Bronchial epithelial cell (primary cell): ENCODE measurements at regions not wholly inside any gene's neighbourhood (a gene's known extent, or its start where the extent isn't known, plus 50 kb on each side); places are given as distances from the start of the nearest gene placed in this dataset.

Experiments
- DNase-seq: peaks from one replicate; pipeline ENCODE4 v3.0.0-alpha.2; 2010; ENCODE audit warnings: low read depth
- FAIRE-seq: peaks from 2 replicates; lab custom pipeline; 2011; peaks lifted over from hg19 to GRCh38; lab: Jason Lieb, UNC
- H3K27me3 ChIP-seq: 2 replicates; pipeline ENCODE4 v1.5.1; 2011; ENCODE audit warnings: low read length; ENCODE audit not compliant: control insufficient read depth, insufficient read depth
- H3K36me3 ChIP-seq: 2 replicates; pipeline ENCODE4 v1.5.1; 2011; ENCODE audit warnings: low read length; ENCODE audit not compliant: control insufficient read depth, insufficient read depth
- H3K4me3 ChIP-seq: 2 replicates; pipeline ENCODE4 v1.5.1; 2011; ENCODE audit warnings: mild to moderate bottlenecking, low read depth, low read length, control low read depth
- TF ChIP-seq, protein P1 (sequence below): IDR thresholded peaks from 2 replicates; pipeline ENCODE4 v1.5.1; 2011; ENCODE audit warnings: mild to moderate bottlenecking, moderate library complexity, low read length, control low read depth, inconsistent platforms; ENCODE audit not compliant: insufficient read depth, severe bottlenecking

DNA sequence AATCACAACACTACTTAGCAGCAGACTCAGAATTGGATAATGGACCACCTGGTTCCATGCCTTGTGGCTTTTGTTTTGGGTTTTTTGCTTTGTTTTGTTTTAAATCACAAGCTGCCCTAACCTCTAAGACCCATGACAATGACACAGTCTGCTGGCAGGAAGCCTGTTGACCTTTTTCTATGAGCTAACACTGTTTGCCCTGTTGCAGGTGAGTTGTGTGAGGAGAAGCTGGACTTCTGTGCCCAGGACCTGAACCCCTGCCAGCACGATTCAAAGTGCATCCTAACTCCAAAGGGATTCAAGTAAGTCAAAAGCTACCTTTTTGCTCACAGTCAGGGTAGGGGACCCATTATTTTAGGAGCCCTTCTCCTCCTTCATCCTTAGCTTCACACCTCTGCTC lies 110.8 kb upstream of the PACRGL start:
- TF ChIP-seq, protein P1, sequence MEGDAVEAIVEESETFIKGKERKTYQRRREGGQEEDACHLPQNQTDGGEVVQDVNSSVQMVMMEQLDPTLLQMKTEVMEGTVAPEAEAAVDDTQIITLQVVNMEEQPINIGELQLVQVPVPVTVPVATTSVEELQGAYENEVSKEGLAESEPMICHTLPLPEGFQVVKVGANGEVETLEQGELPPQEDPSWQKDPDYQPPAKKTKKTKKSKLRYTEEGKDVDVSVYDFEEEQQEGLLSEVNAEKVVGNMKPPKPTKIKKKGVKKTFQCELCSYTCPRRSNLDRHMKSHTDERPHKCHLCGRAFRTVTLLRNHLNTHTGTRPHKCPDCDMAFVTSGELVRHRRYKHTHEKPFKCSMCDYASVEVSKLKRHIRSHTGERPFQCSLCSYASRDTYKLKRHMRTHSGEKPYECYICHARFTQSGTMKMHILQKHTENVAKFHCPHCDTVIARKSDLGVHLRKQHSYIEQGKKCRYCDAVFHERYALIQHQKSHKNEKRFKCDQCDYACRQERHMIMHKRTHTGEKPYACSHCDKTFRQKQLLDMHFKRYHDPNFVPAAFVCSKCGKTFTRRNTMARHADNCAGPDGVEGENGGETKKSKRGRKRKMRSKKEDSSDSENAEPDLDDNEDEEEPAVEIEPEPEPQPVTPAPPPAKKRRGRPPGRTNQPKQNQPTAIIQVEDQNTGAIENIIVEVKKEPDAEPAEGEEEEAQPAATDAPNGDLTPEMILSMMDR = no peak
- Histone ChIP-seq H3K4me3 (no peak overlapping the region), H3K36me3 (no peaks in the 10 kb centered on the region), H3K27me3 (no peaks in the 10 kb centered on the region)
- FAIRE-seq (no peak), DNase-seq (no peak)

DNA sequence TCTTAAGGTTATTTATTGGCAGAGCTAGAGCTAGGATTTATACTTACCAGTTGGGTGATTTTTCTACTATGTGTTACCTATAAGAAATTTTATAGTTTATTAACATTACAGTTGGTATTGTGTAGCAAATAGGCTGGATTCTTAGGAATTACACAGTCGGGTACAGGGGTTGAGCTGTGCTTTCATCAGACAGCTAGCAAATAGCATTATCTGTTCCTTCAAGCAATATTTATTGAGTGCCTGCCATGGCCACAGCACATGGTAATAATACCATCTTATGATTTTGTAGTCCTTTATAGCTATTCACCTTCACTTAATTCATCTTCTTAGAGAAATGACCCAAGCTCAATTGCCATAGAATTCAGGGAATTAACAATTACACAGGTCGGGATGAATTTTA lies 109.4 kb upstream of the PACRGL start:
- no peak for FAIRE-seq
- no peak for DNase-seq
- TF ChIP-seq, protein P1 = no peak
- H3K27me3 ChIP-seq = no peaks in the 10 kb centered on the region
- H3K4me3 ChIP-seq = no peak overlapping the region
- H3K36me3 ChIP-seq = no peaks in the 10 kb centered on the region

DNA sequence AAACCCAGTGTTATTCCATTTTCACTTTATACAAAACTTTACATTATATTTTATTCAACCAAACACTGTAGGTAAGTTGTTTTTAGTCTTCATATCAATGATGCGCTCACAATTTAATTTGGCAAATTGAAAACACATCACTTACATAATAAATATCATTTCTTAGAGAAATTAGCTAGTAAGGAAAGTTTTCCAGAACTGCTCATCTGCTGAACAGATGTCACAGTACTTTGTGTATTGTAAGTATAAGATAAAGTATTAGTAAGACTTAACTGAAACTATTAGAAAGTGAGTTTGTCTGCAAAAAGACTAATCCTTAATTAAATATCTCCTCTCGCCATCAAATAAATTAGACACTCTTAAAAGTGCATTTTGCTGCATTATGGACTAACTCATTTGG lies 108.7 kb upstream of the PACRGL start:
- TF ChIP-seq, protein P1 = no peak
- DNase-seq (no peak), FAIRE-seq (no peak)
- Histone ChIP-seq H3K27me3 (no peaks in the 10 kb centered on the region), H3K4me3 (no peak overlapping the region), H3K36me3 (no peaks in the 10 kb centered on the region)

DNA sequence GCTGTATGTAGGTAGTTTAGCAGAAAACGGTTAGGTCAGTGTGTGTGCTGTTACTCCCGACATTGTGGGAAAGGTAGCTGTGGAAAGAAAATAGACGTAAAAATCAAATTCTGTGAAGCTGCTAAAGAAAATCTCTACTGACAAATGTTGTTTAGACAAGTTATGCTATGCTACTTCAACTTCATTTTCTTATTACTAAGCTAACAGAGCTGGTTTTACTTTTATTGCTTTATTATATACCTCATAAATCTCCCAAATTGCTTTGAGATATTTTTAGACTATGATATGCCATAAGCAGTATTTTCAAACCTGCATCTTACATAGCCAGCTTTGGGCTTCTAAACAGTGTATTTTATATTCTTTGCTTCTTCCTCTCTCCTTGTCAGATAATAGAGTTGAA lies 108.2 kb upstream of the PACRGL start:
- TF ChIP-seq, protein P1 = no peak
- no peaks in the 10 kb centered on the region for H3K27me3 ChIP-seq
- no peak for FAIRE-seq
- no peaks in the 10 kb centered on the region for H3K36me3 ChIP-seq
- no peak for DNase-seq
- H3K4me3 ChIP-seq = no peak overlapping the region

DNA sequence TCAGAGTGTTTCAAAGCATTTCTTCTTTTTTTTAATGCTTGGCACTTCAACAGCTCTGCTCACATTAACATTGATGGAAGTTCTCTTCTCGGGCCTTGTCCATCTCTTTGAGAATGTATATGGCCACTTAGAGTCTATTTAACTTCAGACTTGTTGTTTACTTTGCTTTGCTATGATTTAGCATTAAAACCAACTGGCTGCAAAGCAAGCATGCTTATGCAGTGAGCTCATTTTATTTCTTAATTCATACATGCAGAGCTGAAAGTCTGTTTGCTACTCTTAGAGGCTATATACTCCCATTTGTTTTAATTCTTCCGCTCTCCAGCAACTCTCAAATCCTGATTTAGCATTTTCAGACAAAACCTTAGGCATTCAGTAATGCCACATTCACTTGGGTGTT lies 107.6 kb upstream of the PACRGL start:
- no peaks in the 10 kb centered on the region for H3K27me3 ChIP-seq
- peak; percentile 27 for DNase-seq
- TF ChIP-seq, protein P1 = no peak
- no peak for FAIRE-seq
- no peak overlapping the region for H3K4me3 ChIP-seq
- no peaks in the 10 kb centered on the region for H3K36me3 ChIP-seq

DNA sequence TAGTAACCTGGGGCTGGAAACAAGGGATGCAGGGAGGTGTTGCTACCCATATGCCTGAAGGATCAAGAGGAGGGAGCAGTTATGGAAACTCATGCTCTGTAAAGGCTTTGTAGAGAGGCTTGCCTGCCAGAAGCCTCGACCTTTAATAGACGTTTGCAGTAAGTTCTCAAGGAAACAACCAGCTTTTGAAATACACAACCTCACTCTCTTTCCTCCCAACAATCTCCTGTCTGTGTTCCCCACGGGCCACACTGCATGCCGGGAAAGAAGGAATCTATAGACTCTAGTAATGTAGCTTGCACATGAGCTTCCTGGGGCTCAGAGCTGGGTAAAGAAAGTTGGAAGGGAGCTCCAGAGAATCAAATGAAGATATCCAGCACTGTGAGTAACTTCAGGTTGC lies 101.6 kb upstream of the PACRGL start:
- no peaks in the 10 kb centered on the region for H3K36me3 ChIP-seq
- DNase-seq (no peak), FAIRE-seq (no peak)
- no peaks in the 10 kb centered on the region for H3K27me3 ChIP-seq
- H3K4me3 ChIP-seq = no peak overlapping the region
- TF ChIP-seq, protein P1 = no peak
